ENCODE measurements at regions not wholly inside any gene's neighbourhood (a gene's known extent, or its start where the extent isn't known, plus 50 kb on each side); places are given as distances from the start of the nearest gene placed in this dataset.

- TF ChIP-seq CTCF (IDR thresholded peaks at IDR 0.05), result no peak
Observed at GRCh38 chr2:187136646-187137045, 287.7 kb upstream of the ZSWIM2 start.

DNA sequence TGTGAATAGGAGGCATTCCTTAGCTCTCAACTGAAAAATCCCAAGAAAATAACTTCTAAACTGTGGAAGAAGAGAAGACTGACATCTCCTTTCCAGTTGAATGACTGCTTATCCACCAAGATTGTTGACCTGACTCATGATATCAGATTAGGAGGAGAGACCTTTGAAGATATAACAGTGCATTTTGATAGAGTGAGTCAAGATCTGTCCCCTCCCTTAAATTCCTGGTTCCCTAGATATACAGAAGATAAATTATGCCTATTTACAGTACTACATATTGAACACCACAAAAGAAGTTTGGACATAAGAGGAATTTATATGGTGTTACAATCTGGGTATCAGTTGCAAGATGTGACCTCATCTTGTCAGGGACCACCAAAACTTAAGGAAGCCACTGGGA is 285.3 kb upstream of the ZSWIM2 start:
- no peak for TF ChIP-seq CTCF (IDR thresholded peaks at IDR 0.05)

- no peak for TF ChIP-seq CTCF (IDR thresholded peaks at IDR 0.05)
Observed at GRCh38 chr2:187129868-187130267, 280.9 kb upstream of the ZSWIM2 start.

DNA sequence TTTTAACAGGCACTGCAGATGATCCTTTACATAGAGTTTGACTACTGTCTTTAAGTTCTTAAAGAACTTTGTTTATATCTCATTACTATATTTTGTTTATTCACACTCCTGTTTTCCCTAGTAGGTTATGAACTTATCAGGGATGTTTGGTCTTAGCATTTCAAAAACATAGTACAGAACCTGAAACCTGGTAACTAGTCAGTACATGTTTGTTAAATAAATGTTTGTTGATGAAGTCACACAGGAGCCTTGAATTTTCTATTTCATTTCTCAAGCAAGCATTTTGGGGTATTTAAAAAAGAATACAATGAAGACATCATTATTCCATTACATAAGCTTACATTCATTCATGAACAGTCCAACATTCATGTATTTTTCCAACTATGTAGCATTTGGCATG is 280.3 kb upstream of the ZSWIM2 start:
- no peak for TF ChIP-seq CTCF (IDR thresholded peaks at IDR 0.05)

GRCh38 chr2:187126247-187127005 is 277.5 kb upstream of the ZSWIM2 start:
- TF ChIP-seq CTCF (IDR thresholded peaks at IDR 0.05), result no peak

- TF ChIP-seq CTCF (IDR thresholded peaks at IDR 0.05), result no peak
Observed at GRCh38 chr2:187125318-187125717, 276.3 kb upstream of the ZSWIM2 start.

DNA sequence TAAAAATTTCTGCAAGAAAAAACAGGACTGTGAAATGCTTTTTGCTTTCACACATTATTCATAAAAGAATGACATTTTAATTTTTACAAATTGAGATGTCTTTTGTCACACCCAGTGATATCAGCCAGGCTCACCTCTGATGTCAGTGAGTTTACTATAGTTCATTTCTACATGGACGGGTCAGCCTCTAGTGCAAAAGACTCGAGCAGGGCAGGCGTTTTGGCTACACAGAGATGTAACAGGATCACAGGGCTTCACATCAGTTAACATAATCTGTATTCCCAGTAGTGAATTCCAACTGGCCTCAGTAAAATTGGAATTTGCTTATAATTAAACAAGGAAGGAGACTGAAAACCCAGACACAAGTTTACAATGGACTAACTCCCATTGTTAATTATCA is 275.6 kb upstream of the ZSWIM2 start:
- no peak for TF ChIP-seq CTCF (IDR thresholded peaks at IDR 0.05)

Measured in LNCAP (cell line).